ENCODE measurements at regions not wholly inside any gene's neighbourhood (a gene's known extent, or its start where the extent isn't known, plus 50 kb on each side); places are given as distances from the start of the nearest gene placed in this dataset.

DNA sequence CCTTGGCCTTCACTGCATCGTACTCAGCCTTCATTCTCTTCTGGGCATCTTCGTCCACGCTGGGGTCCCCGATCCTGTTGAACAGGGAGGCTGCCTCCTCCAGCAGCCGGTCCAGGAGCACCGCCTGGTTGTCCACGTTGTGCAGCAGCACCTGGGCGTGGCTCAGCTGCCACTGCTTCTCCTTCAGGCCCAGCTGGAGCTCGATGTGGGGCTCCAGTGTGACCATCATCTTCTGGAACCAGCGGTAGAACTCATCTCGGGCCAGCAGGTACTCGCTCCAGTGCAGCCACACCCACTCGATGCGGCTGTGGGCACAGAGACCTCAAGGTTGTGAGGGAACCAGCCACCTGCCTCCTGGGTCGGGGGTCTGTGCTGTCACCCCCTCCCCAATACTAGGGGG, 50.5 kb downstream of the SYNE3 start:
- TF ChIP-seq, protein P1, sequence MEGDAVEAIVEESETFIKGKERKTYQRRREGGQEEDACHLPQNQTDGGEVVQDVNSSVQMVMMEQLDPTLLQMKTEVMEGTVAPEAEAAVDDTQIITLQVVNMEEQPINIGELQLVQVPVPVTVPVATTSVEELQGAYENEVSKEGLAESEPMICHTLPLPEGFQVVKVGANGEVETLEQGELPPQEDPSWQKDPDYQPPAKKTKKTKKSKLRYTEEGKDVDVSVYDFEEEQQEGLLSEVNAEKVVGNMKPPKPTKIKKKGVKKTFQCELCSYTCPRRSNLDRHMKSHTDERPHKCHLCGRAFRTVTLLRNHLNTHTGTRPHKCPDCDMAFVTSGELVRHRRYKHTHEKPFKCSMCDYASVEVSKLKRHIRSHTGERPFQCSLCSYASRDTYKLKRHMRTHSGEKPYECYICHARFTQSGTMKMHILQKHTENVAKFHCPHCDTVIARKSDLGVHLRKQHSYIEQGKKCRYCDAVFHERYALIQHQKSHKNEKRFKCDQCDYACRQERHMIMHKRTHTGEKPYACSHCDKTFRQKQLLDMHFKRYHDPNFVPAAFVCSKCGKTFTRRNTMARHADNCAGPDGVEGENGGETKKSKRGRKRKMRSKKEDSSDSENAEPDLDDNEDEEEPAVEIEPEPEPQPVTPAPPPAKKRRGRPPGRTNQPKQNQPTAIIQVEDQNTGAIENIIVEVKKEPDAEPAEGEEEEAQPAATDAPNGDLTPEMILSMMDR (optimal IDR thresholded peaks at IDR 0.05 in 1 of 3, IDR thresholded peaks at IDR 0.05 in 1 of 3, conservative IDR thresholded peaks at IDR 0.05 in 1 of 3; ENCODE audit: extremely low read depth in 1 of 3, insufficient read depth in 2 of 3, low read length in 3 of 3): no peak
- TF ChIP-seq EZH2 (IDR thresholded peaks at IDR 0.05; ENCODE audit: low read length): no peak

Measured in keratinocyte (primary cell).